Breast epithelium (tissue), 4 donors: ENCODE measurements at regions not wholly inside any gene's neighbourhood (a gene's known extent, or its start where the extent isn't known, plus 50 kb on each side); places are given as distances from the start of the nearest gene placed in this dataset.
A peak's percentile ranks its signal among the peaks of the same experiment; 100 is the strongest.
"Not testable (repeated sequence)": the region's sequence is repeated elsewhere in the genome, so short reads cannot be mapped to it uniquely, and the experiment has no call there.

Experiments
- DNase-seq, 2 donors: peaks; one replicate each; pipeline ENCODE4 v3.0.0-alpha.2; 2019; ENCODE audit warnings: low spot score in 2 of 2
- H3K27ac ChIP-seq, 2 donors: fragments of 200-600 bp; sonication (generic) in 1 of 2; one replicate each; pipeline ENCODE4 v1.5.1; 2016 to 2019; ENCODE audit warnings: mild to moderate bottlenecking in 1 of 2
- H3K27me3 ChIP-seq, 2 donors: fragments of 200-600 bp; sonication (generic) in 1 of 2; one replicate each; pipeline versions ENCODE4 v1.5.1 to v1.6.0; 2017 to 2019; ENCODE audit warnings: control low read depth in 1 of 2, mild to moderate bottlenecking in 1 of 2
- H3K36me3 ChIP-seq: fragments of 200-600 bp; one replicate; pipeline ENCODE4 v1.5.1; 2019
- H3K4me1 ChIP-seq, 2 donors: fragments of 200-600 bp; sonication (generic); one replicate each; pipeline ENCODE4 v1.5.1; 2016 to 2019; ENCODE audit warnings: control low read depth in 1 of 2
- H3K4me3 ChIP-seq, 3 donors: fragments of 200-600 bp; sonication (generic); 1 replicate in 2 of 3; 2 replicates in 1 of 3; pipeline ENCODE4 v1.5.1; 2016 to 2019; ENCODE audit warnings: mild to moderate bottlenecking in 3 of 3, moderate library complexity in 2 of 3
- H3K9me3 ChIP-seq, 2 donors: fragments of 200-600 bp; sonication (generic) in 1 of 2; one replicate each; pipeline ENCODE4 v1.5.1; 2016 to 2019; ENCODE audit warnings: control low read depth in 1 of 2
- POLR2A ChIP-seq: fragments of 450-650 bp; IDR thresholded peaks from one replicate; pipeline ENCODE4 v1.6.1; 2016; ENCODE audit warnings: antibody characterized with exemption, mild to moderate bottlenecking, moderate library complexity
- POLR2AphosphoS5 ChIP-seq, 3 donors: sonication (generic); formaldehyde crosslinking; IDR thresholded peaks; one replicate each; pipeline ENCODE4 v1.6.1; 2017; ENCODE audit warnings: antibody characterized with exemption in 3 of 3
- intact Hi-C: fragments of 100-400 bp; cut with DNase I; formaldehyde crosslinking; loops from one replicate; pipeline ENCODE4 v1.15.1; 2023; ENCODE audit warnings: low total_unique reads
- TF ChIP-seq, protein P1 (sequence below), 3 donors: fragments of 450-650 bp; IDR thresholded peaks; one replicate each; pipeline ENCODE4 v1.5.1; 2016 to 2017; ENCODE audit warnings: antibody characterized with exemption in 3 of 3, mild to moderate bottlenecking in 3 of 3, moderate library complexity in 3 of 3

DNA sequence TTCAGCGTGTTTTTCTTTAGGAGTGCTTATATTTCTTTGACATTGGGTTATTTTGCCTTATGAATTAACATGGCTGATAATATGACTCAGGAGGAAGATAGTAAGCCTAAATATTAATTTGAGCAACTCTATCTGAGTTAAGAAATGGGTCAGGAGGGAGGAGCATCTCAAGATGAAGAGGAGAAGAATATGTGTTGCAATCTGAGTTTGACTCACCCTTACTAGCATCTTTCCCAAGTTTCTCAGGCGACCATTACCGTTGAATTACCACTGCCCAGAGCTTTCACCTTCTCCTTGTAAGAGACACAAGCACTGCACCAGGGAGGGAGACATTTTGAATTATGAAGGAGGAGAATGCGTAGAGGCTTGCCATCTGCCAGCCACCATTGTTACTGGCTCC, 138.3 kb upstream of the MYRIP start:
- H3K9me3 ChIP-seq, result no peaks in the 10 kb centered on the region
- H3K4me1 ChIP-seq, result no peaks in the 10 kb centered on the region
- TF ChIP-seq POLR2AphosphoS5 (IDR thresholded peaks at IDR 0.05) (no peak), POLR2A (no peak)
- TF ChIP-seq, protein P1, sequence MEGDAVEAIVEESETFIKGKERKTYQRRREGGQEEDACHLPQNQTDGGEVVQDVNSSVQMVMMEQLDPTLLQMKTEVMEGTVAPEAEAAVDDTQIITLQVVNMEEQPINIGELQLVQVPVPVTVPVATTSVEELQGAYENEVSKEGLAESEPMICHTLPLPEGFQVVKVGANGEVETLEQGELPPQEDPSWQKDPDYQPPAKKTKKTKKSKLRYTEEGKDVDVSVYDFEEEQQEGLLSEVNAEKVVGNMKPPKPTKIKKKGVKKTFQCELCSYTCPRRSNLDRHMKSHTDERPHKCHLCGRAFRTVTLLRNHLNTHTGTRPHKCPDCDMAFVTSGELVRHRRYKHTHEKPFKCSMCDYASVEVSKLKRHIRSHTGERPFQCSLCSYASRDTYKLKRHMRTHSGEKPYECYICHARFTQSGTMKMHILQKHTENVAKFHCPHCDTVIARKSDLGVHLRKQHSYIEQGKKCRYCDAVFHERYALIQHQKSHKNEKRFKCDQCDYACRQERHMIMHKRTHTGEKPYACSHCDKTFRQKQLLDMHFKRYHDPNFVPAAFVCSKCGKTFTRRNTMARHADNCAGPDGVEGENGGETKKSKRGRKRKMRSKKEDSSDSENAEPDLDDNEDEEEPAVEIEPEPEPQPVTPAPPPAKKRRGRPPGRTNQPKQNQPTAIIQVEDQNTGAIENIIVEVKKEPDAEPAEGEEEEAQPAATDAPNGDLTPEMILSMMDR (IDR thresholded peaks at IDR 0.05), result no peak
- intact Hi-C loops, result no loop called here
- no peak overlapping the region for H3K27ac ChIP-seq
- no peak overlapping the region for H3K4me3 ChIP-seq
- no peak for DNase-seq
- H3K36me3 ChIP-seq, result no peaks in the 10 kb centered on the region
- H3K27me3 ChIP-seq, result no peaks in the 10 kb centered on the region

DNA sequence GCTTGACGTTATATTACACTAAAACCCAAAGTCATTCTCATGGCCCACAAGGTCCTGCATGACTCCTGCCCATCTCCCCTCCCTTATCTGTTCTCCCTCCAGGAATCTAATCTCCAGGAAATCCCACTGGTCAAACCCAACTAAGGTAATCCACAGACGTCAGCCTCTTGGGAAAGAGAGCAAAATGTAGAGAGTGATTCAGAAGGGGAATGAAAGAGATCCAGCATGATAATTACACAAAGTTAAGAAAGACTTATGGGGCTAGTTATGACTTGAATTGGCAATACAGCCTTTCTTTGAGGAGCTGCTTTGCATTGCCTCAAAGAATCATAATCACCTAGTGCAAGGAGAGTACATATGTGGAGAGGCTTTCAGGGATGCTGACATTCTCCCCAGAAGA, 137.8 kb upstream of the MYRIP start:
- Histone ChIP-seq H3K36me3 (no peaks in the 10 kb centered on the region), H3K27me3 (no peaks in the 10 kb centered on the region), H3K4me1 (no peaks in the 10 kb centered on the region), H3K9me3 (no peaks in the 10 kb centered on the region), H3K4me3 (no peak overlapping the region), H3K27ac (no peak overlapping the region)
- TF ChIP-seq, protein P1 (IDR thresholded peaks at IDR 0.05), result no peak
- TF ChIP-seq POLR2A (no peak), POLR2AphosphoS5 (IDR thresholded peaks at IDR 0.05) (no peak)
- no peak for DNase-seq
- intact Hi-C loops, result no loop called here

GRCh38 chr3:39705351-39705900, 104.0 kb upstream of the MYRIP start:
- no peaks in the 10 kb centered on the region for H3K4me1 ChIP-seq
- H3K4me3 ChIP-seq, result no peak overlapping the region
- H3K9me3 ChIP-seq, result no peaks in the 10 kb centered on the region
- no peak overlapping the region for H3K27ac ChIP-seq
- no peaks in the 10 kb centered on the region for H3K36me3 ChIP-seq
- DNase-seq, result no peak
- TF ChIP-seq, protein P1 (IDR thresholded peaks at IDR 0.05), result no peak
- TF ChIP-seq POLR2AphosphoS5 (IDR thresholded peaks at IDR 0.05), result no peak
- TF ChIP-seq POLR2A, result no peak
- intact Hi-C loops, result no loop called here
- H3K27me3 ChIP-seq, result no peaks in the 10 kb centered on the region

- intact Hi-C loops, result no loop called here
- no peaks in the 10 kb centered on the region for H3K4me1 ChIP-seq
- H3K4me3 ChIP-seq, result no peak overlapping the region
- H3K27me3 ChIP-seq, result no peaks in the 10 kb centered on the region
- TF ChIP-seq POLR2AphosphoS5 (IDR thresholded peaks at IDR 0.05), result no peak
- TF ChIP-seq, protein P1 (IDR thresholded peaks at IDR 0.05), result peak in 2 of 3 donors; percentile 40 to 58
- H3K9me3 ChIP-seq, result no peaks in the 10 kb centered on the region
- no peak for DNase-seq
- H3K27ac ChIP-seq, result no peak overlapping the region
- H3K36me3 ChIP-seq, result no peaks in the 10 kb centered on the region
Measured at GRCh38 chr3:39707314-39707909, 102.0 kb upstream of the MYRIP start.

DNA sequence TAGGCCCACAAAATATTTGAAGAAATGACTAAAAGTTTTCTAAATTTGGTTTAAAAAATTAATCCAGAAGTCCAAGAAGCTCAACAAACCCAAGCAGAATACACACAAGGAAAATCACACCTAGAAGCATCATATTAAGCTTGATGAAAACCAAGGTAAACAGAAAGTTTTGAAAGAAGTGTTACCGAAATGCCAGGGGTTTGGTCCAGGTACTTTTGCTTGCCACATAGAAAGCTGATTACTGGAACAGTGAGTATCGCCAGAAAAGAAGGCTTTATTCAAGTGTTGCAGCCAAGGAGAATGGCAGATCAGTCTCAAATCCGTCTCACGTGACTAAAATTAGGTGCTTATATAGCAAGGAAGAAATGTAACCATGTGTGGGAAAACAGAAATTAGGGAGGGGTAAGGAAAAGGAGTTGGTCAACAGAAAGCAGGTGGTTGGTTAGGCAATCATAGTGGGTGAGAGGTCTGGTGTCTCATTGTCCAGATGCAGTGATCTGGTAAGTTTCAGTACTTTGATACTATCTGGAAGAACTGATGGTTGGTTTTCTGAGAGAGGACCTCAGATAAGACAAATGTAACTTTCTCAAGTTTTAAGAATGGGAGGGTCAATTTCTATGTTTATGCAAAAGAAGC, 96.9 kb upstream of the MYRIP start:
- no peaks in the 10 kb centered on the region for H3K4me1 ChIP-seq
- DNase-seq, result no peak
- H3K9me3 ChIP-seq, result no peaks in the 10 kb centered on the region
- TF ChIP-seq POLR2A, result no peak
- no peak for TF ChIP-seq POLR2AphosphoS5 (IDR thresholded peaks at IDR 0.05)
- TF ChIP-seq, protein P1 (IDR thresholded peaks at IDR 0.05), result no peak
- intact Hi-C loops, result loop anchor here (5.0 kb wide), 1 partner anchor 465 kb away; no protein-coding TSS in a partner anchor
- no peak overlapping the region for H3K27ac ChIP-seq
- H3K27me3 ChIP-seq, result no peaks in the 10 kb centered on the region
- H3K36me3 ChIP-seq, result no peaks in the 10 kb centered on the region
- no peak overlapping the region for H3K4me3 ChIP-seq

DNA sequence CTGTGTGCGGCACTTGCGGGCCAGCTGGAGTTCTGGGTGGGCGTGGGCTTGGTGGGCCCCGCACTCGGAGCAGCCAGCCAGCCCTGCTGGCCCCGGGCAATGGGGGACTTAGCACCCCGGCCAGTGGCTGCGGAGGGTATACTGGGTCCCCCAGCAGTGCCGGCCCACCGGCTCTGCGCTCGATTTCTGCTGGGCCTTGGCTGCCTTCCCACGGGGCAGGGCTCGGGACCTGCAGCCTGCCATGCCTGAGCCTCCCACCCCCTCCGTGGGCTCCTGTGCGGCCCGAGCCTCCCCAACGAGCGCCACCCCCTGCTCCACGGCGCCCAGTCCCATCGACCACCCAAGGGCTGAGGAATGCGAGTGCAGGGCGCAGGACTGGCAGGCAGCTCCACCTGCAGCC, 96.1 kb upstream of the MYRIP start:
- not testable (repeated sequence) for H3K27me3 ChIP-seq, H3K4me1 ChIP-seq, H3K36me3 ChIP-seq, H3K27ac ChIP-seq, H3K9me3 ChIP-seq, H3K4me3 ChIP-seq, DNase-seq
- intact Hi-C loops, result loop anchor here (5.0 kb wide), 1 partner anchor 464 kb away; no protein-coding TSS in a partner anchor
